SK-N-SH treated with all-trans-retinoic acid at 6 μM for 48 hours (cell line): ENCODE measurements at regions not wholly inside any gene's neighbourhood (a gene's known extent, or its start where the extent isn't known, plus 50 kb on each side); places are given as distances from the start of the nearest gene placed in this dataset.

Experiments used
- ISL1 ChIP-seq: fragments of 250-450 bp; sonication (Bioruptor Pico); IDR thresholded peaks from 2 replicates; pipeline ENCODE4 v2.1.2; 2022; ENCODE audit warnings: mild to moderate bottlenecking, moderate library complexity
- PPARA ChIP-seq: fragments of 250-450 bp; sonication (Bioruptor Pico); IDR thresholded peaks from 2 replicates; pipeline ENCODE4 v1.5.0; 2020; ENCODE audit warnings: mild to moderate bottlenecking, borderline replicate concordance
- TOX ChIP-seq: fragments of 250-450 bp; sonication (Bioruptor Pico); IDR thresholded peaks from 2 replicates; pipeline ENCODE4 v1.8.0; 2021; ENCODE audit warnings: mild to moderate bottlenecking, moderate library complexity, borderline replicate concordance
- ZC3H10 ChIP-seq: fragments of 250-450 bp; sonication (Bioruptor Pico); IDR thresholded peaks from 2 replicates; pipeline ENCODE4 v1.5.1; 2021; ENCODE audit warnings: mild to moderate bottlenecking, moderate library complexity
- ZFP3 ChIP-seq: fragments of 250-450 bp; sonication (Bioruptor Pico); IDR thresholded peaks from 2 replicates; pipeline ENCODE4 v1.5.0; 2020; ENCODE audit warnings: mild to moderate bottlenecking, moderate library complexity
- TF ChIP-seq, protein P1 (sequence below): fragments of 250-450 bp; sonication (Bioruptor Pico); IDR thresholded peaks from 2 replicates; pipeline ENCODE4 v1.5.1; 2020; ENCODE audit warnings: low read depth, mild to moderate bottlenecking, moderate library complexity
- TF ChIP-seq, protein P2 (sequence below): fragments of 250-450 bp; sonication (Bioruptor Pico); IDR thresholded peaks from 2 replicates; pipeline ENCODE4 v1.5.0; 2020; ENCODE audit warnings: mild to moderate bottlenecking, moderate library complexity
- TF ChIP-seq, protein P3 (sequence below): fragments of 250-450 bp; sonication (Bioruptor Pico); IDR thresholded peaks from 2 replicates; pipeline ENCODE4 v1.8.0; 2021; ENCODE audit warnings: low read depth, mild to moderate bottlenecking, moderate library complexity, borderline replicate concordance
- TF ChIP-seq, protein P4 (sequence below): fragments of 250-450 bp; sonication (Bioruptor Pico); IDR thresholded peaks from 2 replicates; pipeline ENCODE4 v1.8.0; 2020; ENCODE audit warnings: mild to moderate bottlenecking, moderate library complexity, borderline replicate concordance

DNA sequence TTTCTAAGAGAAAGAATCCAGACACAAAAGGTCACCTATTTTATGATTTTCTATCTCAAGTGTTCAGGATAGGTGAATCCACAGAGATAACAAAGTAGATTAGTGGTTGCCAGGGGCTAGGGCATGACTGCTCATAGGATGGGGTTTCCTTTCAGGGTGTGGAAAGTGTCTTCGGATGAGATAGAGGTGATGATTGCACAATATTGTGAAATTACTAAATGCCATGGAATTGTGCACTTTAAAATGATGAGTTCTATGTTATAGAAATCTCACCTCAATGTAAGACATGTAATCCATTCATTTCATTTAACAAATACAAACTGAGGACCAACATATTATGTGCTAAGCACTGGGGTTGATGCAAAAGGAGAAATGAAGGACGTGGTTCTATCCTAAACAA is 76.4 kb upstream of the GALNT17 start:
- TF ChIP-seq, protein P1, sequence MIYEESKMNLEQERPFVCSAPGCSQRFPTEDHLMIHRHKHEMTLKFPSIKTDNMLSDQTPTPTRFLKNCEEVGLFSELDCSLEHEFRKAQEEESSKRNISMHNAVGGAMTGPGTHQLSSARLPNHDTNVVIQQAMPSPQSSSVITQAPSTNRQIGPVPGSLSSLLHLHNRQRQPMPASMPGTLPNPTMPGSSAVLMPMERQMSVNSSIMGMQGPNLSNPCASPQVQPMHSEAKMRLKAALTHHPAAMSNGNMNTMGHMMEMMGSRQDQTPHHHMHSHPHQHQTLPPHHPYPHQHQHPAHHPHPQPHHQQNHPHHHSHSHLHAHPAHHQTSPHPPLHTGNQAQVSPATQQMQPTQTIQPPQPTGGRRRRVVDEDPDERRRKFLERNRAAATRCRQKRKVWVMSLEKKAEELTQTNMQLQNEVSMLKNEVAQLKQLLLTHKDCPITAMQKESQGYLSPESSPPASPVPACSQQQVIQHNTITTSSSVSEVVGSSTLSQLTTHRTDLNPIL (CRISPR knock-in tag), result no peak
- TF ChIP-seq, protein P2, sequence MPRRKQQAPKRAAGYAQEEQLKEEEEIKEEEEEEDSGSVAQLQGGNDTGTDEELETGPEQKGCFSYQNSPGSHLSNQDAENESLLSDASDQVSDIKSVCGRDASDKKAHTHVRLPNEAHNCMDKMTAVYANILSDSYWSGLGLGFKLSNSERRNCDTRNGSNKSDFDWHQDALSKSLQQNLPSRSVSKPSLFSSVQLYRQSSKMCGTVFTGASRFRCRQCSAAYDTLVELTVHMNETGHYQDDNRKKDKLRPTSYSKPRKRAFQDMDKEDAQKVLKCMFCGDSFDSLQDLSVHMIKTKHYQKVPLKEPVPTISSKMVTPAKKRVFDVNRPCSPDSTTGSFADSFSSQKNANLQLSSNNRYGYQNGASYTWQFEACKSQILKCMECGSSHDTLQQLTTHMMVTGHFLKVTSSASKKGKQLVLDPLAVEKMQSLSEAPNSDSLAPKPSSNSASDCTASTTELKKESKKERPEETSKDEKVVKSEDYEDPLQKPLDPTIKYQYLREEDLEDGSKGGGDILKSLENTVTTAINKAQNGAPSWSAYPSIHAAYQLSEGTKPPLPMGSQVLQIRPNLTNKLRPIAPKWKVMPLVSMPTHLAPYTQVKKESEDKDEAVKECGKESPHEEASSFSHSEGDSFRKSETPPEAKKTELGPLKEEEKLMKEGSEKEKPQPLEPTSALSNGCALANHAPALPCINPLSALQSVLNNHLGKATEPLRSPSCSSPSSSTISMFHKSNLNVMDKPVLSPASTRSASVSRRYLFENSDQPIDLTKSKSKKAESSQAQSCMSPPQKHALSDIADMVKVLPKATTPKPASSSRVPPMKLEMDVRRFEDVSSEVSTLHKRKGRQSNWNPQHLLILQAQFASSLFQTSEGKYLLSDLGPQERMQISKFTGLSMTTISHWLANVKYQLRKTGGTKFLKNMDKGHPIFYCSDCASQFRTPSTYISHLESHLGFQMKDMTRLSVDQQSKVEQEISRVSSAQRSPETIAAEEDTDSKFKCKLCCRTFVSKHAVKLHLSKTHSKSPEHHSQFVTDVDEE (CRISPR knock-in tag), result no peak
- TF ChIP-seq, protein P3, sequence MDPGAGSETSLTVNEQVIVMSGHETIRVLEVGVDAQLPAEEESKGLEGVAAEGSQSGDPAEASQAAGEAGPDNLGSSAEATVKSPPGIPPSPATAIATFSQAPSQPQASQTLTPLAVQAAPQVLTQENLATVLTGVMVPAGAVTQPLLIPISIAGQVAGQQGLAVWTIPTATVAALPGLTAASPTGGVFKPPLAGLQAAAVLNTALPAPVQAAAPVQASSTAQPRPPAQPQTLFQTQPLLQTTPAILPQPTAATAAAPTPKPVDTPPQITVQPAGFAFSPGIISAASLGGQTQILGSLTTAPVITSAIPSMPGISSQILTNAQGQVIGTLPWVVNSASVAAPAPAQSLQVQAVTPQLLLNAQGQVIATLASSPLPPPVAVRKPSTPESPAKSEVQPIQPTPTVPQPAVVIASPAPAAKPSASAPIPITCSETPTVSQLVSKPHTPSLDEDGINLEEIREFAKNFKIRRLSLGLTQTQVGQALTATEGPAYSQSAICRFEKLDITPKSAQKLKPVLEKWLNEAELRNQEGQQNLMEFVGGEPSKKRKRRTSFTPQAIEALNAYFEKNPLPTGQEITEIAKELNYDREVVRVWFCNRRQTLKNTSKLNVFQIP (CRISPR knock-in tag), result no peak
- TF ChIP-seq TOX (CRISPR knock-in tag), result no peak
- TF ChIP-seq, protein P4, sequence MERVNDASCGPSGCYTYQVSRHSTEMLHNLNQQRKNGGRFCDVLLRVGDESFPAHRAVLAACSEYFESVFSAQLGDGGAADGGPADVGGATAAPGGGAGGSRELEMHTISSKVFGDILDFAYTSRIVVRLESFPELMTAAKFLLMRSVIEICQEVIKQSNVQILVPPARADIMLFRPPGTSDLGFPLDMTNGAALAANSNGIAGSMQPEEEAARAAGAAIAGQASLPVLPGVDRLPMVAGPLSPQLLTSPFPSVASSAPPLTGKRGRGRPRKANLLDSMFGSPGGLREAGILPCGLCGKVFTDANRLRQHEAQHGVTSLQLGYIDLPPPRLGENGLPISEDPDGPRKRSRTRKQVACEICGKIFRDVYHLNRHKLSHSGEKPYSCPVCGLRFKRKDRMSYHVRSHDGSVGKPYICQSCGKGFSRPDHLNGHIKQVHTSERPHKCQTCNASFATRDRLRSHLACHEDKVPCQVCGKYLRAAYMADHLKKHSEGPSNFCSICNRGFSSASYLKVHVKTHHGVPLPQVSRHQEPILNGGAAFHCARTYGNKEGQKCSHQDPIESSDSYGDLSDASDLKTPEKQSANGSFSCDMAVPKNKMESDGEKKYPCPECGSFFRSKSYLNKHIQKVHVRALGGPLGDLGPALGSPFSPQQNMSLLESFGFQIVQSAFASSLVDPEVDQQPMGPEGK (CRISPR knock-in tag), result no peak
- no peak for TF ChIP-seq PPARA (CRISPR knock-in tag)
- no peak for TF ChIP-seq ZC3H10 (CRISPR knock-in tag)
- TF ChIP-seq ISL1 (CRISPR knock-in tag), result no peak
- TF ChIP-seq ZFP3, result no peak
